LNCAP (cell line): ENCODE measurements at regions not wholly inside any gene's neighbourhood (a gene's known extent, or its start where the extent isn't known, plus 50 kb on each side); places are given as distances from the start of the nearest gene placed in this dataset.

ENCODE experiments used
- CTCF ChIP-seq: fragments of 450-650 bp; IDR thresholded peaks from 2 replicates; pipeline ENCODE4 v1.5.1; 2017; ENCODE audit warnings: mild to moderate bottlenecking

- TF ChIP-seq CTCF: no peak
Observed at GRCh38 chr4:123516576-123516975, 120.0 kb downstream of the SPRY1 start.

GRCh38 chr4:123517176-123517575, 120.6 kb downstream of the SPRY1 start:
- no peak for TF ChIP-seq CTCF

GRCh38 chr4:123517971-123518370, 121.4 kb downstream of the SPRY1 start:
- no peak for TF ChIP-seq CTCF

- TF ChIP-seq CTCF: no peak
Observed at GRCh38 chr4:123520325-123520724, 123.7 kb downstream of the SPRY1 start.

- no peak for TF ChIP-seq CTCF
Observed at GRCh38 chr4:123522081-123522480, 125.5 kb downstream of the SPRY1 start.

DNA sequence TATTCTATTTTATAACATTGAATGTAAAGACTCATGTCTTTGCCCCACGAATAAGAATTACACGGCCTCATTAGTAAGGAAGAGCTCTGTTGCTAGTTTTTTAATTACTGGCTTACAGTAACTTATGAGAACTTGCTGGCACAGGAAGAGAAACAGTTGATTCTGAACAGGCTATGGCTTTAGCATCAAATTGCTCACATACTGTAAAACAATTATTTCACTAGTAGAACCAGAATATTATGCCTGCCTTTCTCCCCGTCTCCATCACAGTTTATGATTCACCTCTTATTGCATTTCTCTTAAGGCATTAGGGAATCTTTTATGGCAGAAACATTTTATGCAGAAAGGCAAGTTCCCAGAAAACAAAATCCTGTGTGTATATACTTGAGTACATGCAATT, 126.1 kb downstream of the SPRY1 start:
- no peak for TF ChIP-seq CTCF

GRCh38 chr4:123524958-123525628, 128.5 kb downstream of the SPRY1 start:
- TF ChIP-seq CTCF: no peak

DNA sequence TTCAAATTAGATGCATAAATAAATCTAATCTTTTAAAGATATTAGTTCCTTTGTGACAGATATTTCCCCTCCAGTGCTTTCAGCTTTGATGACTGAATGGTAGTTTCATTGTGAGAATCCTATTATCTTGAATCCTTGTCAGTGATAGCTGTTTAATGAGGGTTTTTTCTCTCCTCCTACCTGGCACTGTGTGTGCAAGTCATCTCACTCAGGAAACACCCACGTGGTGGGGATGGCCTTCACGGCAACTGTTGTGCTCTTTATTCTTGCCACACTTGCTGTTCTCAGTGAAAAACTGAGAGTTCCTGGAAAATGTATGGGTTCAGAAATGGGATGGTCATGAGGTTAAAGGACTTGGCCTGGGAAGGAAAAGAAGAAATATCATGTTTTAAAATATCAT, 129.9 kb downstream of the SPRY1 start:
- TF ChIP-seq CTCF: no peak
